KMS-11 (cell line): ENCODE measurements at regions not wholly inside any gene's neighbourhood (a gene's known extent, or its start where the extent isn't known, plus 50 kb on each side); places are given as distances from the start of the nearest gene placed in this dataset.

ENCODE experiments used
- H2AFZ ChIP-seq: fragments of 200-600 bp; sonication (generic); 2 replicates; pipeline ENCODE4 v1.6.1; 2016; ENCODE audit warnings: antibody characterized with exemption, mixed run types, low read depth
- H3K27ac ChIP-seq: fragments of 200-600 bp; sonication (generic); 2 replicates; pipeline ENCODE4 v1.6.1; 2016; ENCODE audit warnings: mild to moderate bottlenecking, mixed run types
- H3K27me3 ChIP-seq: fragments of 200-600 bp; sonication (generic); 2 replicates; pipeline ENCODE4 v1.6.1; 2017; ENCODE audit warnings: mild to moderate bottlenecking, low read depth, mixed run types, moderate library complexity; ENCODE audit not compliant: insufficient read depth
- H3K36me3 ChIP-seq: fragments of 200-600 bp; sonication (generic); 2 replicates; pipeline ENCODE4 v1.6.1; 2017; ENCODE audit warnings: mild to moderate bottlenecking, mixed run types; ENCODE audit not compliant: insufficient read depth
- H3K4me1 ChIP-seq: fragments of 200-600 bp; sonication (generic); 2 replicates; pipeline ENCODE4 v1.6.1; 2016; ENCODE audit warnings: mild to moderate bottlenecking, low read depth, mixed run types; ENCODE audit not compliant: poor library complexity, severe bottlenecking
- H3K4me2 ChIP-seq: fragments of 200-600 bp; sonication (generic); 2 replicates; pipeline ENCODE4 v1.7.0; 2016; ENCODE audit warnings: mild to moderate bottlenecking, mixed run types
- H3K4me3 ChIP-seq: fragments of 200-600 bp; sonication (generic); IDR thresholded peaks from 2 replicates; pipeline ENCODE4 v1.6.1; 2017; ENCODE audit warnings: low read depth, low read length, mixed read lengths; ENCODE audit not compliant: insufficient read depth
- H3K79me2 ChIP-seq: fragments of 200-600 bp; sonication (generic); 2 replicates; pipeline ENCODE4 v1.6.1; 2016; ENCODE audit warnings: low read depth, mixed run types; ENCODE audit not compliant: insufficient read depth
- H3K9ac ChIP-seq: fragments of 200-600 bp; sonication (generic); 2 replicates; pipeline ENCODE4 v1.6.1; 2016; ENCODE audit warnings: mild to moderate bottlenecking, mixed run types
- H4K20me1 ChIP-seq: fragments of 200-600 bp; sonication (generic); 2 replicates; pipeline ENCODE4 v1.6.1; 2016; ENCODE audit warnings: mild to moderate bottlenecking, mixed run types; ENCODE audit not compliant: insufficient read depth
- TF ChIP-seq, protein P1 (sequence below): fragments of 200-600 bp; sonication (generic); conservative IDR thresholded peaks from 2 replicates; pipeline ENCODE4 v1.6.1; 2017; ENCODE audit warnings: low read depth, mild to moderate bottlenecking, antibody characterized with exemption, low read length, moderate library complexity, mixed read lengths

DNA sequence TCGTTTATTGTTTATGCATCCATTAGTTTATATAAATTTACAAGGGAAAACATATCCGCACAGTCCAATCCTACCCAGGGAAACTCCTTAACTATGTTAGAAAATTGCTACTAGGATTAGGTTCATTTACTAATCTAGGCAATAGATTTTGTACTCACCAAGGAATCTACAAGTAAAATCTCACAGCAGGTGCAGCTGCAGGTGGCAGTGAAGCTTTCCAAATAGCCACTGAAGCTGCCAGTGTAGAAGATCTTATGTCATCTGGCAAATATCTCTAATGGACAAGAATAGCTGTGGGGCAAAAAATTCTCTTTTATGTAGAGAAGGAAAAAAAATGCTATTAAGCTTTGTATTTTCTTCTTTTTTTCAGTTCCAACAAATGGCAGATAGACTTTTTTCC, 963.4 kb upstream of the ADGRL4 start:
- Histone ChIP-seq H3K4me3 (no peak overlapping the region), H3K9ac (no peak overlapping the region), H3K79me2 (no peaks in the 10 kb centered on the region), H4K20me1 (no peaks in the 10 kb centered on the region), H3K4me1 (no peaks in the 10 kb centered on the region), H3K4me2 (no peak overlapping the region), H3K27me3 (no peaks in the 10 kb centered on the region), H3K36me3 (no peaks in the 10 kb centered on the region), H2AFZ (no peak overlapping the region), H3K27ac (no peak overlapping the region)
- TF ChIP-seq, protein P1, sequence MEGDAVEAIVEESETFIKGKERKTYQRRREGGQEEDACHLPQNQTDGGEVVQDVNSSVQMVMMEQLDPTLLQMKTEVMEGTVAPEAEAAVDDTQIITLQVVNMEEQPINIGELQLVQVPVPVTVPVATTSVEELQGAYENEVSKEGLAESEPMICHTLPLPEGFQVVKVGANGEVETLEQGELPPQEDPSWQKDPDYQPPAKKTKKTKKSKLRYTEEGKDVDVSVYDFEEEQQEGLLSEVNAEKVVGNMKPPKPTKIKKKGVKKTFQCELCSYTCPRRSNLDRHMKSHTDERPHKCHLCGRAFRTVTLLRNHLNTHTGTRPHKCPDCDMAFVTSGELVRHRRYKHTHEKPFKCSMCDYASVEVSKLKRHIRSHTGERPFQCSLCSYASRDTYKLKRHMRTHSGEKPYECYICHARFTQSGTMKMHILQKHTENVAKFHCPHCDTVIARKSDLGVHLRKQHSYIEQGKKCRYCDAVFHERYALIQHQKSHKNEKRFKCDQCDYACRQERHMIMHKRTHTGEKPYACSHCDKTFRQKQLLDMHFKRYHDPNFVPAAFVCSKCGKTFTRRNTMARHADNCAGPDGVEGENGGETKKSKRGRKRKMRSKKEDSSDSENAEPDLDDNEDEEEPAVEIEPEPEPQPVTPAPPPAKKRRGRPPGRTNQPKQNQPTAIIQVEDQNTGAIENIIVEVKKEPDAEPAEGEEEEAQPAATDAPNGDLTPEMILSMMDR: no peak

- TF ChIP-seq, protein P1: no peak
- H3K27ac ChIP-seq: no peak overlapping the region
- H3K4me1 ChIP-seq: no peaks in the 10 kb centered on the region
- H3K79me2 ChIP-seq: no peaks in the 10 kb centered on the region
- H3K4me3 ChIP-seq: no peak overlapping the region
- H3K4me2 ChIP-seq: no peak overlapping the region
- H3K9ac ChIP-seq: no peak overlapping the region
- no peaks in the 10 kb centered on the region for H3K27me3 ChIP-seq
- H4K20me1 ChIP-seq: no peaks in the 10 kb centered on the region
- no peak overlapping the region for H2AFZ ChIP-seq
- no peaks in the 10 kb centered on the region for H3K36me3 ChIP-seq
Observed at GRCh38 chr1:79966438-79966837, 959.9 kb upstream of the ADGRL4 start.

GRCh38 chr1:79959635-79960034, 953.1 kb upstream of the ADGRL4 start:
- no peaks in the 10 kb centered on the region for H3K79me2 ChIP-seq
- no peak overlapping the region for H3K9ac ChIP-seq
- no peak overlapping the region for H2AFZ ChIP-seq
- H3K27me3 ChIP-seq: no peaks in the 10 kb centered on the region
- TF ChIP-seq, protein P1: no peak
- no peak overlapping the region for H3K27ac ChIP-seq
- no peaks in the 10 kb centered on the region for H4K20me1 ChIP-seq
- no peak overlapping the region for H3K4me2 ChIP-seq
- no peaks in the 10 kb centered on the region for H3K36me3 ChIP-seq
- no peaks in the 10 kb centered on the region for H3K4me1 ChIP-seq
- no peak overlapping the region for H3K4me3 ChIP-seq

DNA sequence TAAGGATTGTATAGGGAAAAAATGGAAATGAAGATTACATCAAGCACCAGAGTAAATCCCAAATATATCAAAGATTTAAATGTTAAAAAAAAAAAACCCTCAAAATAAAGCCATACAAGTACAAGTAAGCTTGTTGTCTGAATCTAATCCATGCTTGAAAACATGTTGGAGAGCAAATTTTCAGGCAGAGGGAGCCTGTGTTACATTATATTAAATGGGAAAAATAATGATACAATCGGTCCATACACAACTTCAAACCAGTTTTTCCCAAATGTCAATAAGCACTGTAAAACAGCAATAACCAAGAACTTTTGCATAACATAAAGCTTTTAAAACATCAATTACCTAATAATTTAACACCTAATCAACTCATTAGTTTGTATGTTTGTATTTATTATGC, 949.4 kb upstream of the ADGRL4 start:
- TF ChIP-seq, protein P1: no peak
- no peaks in the 10 kb centered on the region for H3K27me3 ChIP-seq
- H3K27ac ChIP-seq: no peak overlapping the region
- H3K4me3 ChIP-seq: no peak overlapping the region
- H3K9ac ChIP-seq: no peak overlapping the region
- H3K79me2 ChIP-seq: no peaks in the 10 kb centered on the region
- H2AFZ ChIP-seq: no peak overlapping the region
- no peaks in the 10 kb centered on the region for H3K4me1 ChIP-seq
- no peak overlapping the region for H3K4me2 ChIP-seq
- no peaks in the 10 kb centered on the region for H4K20me1 ChIP-seq
- no peaks in the 10 kb centered on the region for H3K36me3 ChIP-seq
